ENCODE measurements at regions not wholly inside any gene's neighbourhood (a gene's known extent, or its start where the extent isn't known, plus 50 kb on each side); places are given as distances from the start of the nearest gene placed in this dataset.

GRCh38 chr5:60357302-60357701, 342.7 kb downstream of the DEPDC1B start:
- no peak for DNase-seq (ENCODE audit: extremely low spot score)
- no peaks in the 10 kb centered on the region for H3K36me3 ChIP-seq (ENCODE audit: insufficient read depth)
- no peak overlapping the region for H3K27ac ChIP-seq (ENCODE audit: low read depth)
- H3K4me3 ChIP-seq (ENCODE audit: low read depth, low read length): no peak overlapping the region
- H3K4me1 ChIP-seq (ENCODE audit: insufficient read depth): no peaks in the 10 kb centered on the region

- Histone ChIP-seq H3K4me1 (ENCODE audit: insufficient read depth) (no peaks in the 10 kb centered on the region), H3K27ac (ENCODE audit: low read depth) (no peak overlapping the region), H3K4me3 (ENCODE audit: low read depth, low read length) (no peak overlapping the region), H3K36me3 (ENCODE audit: insufficient read depth) (no peaks in the 10 kb centered on the region)
- no peak for DNase-seq (ENCODE audit: extremely low spot score)
- 38% methylated on average over 2 of the region's 2 CpGs for WGBS
Observed at GRCh38 chr5:60356745-60357144, 343.2 kb downstream of the DEPDC1B start.

- no peak for DNase-seq (ENCODE audit: extremely low spot score)
- Histone ChIP-seq H3K27ac (ENCODE audit: low read depth) (no peak overlapping the region), H3K4me1 (ENCODE audit: insufficient read depth) (no peaks in the 10 kb centered on the region), H3K36me3 (ENCODE audit: insufficient read depth) (no peaks in the 10 kb centered on the region), H3K4me3 (ENCODE audit: low read depth, low read length) (no peak overlapping the region)
Observed at GRCh38 chr5:60355181-60355580, 344.8 kb downstream of the DEPDC1B start.

DNA sequence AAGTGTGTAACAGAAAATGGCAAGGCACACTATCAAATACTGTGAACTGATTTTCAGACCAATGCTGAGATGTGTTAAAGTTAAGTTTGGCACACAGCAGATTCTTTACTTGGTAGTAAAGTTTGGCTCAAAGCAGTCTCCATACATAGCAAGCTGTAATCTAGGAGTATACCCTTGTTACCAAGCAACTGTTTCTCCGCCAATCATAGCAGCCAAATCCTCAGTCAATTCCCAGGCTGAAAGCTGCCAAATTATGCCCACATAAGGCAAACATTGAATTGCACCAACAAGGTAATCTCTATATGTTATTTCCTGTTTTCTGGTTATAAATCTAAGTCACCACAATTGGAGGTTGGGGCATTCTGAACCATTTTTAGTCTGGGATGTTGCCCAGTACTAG, 345.7 kb downstream of the DEPDC1B start:
- no peak for DNase-seq (ENCODE audit: extremely low spot score)
- Histone ChIP-seq H3K27ac (ENCODE audit: low read depth) (no peak overlapping the region), H3K36me3 (ENCODE audit: insufficient read depth) (no peaks in the 10 kb centered on the region), H3K4me3 (ENCODE audit: low read depth, low read length) (no peak overlapping the region), H3K4me1 (ENCODE audit: insufficient read depth) (no peaks in the 10 kb centered on the region)
- 83% methylated on average over 1 of the region's 1 CpG for WGBS

- Histone ChIP-seq H3K27ac (ENCODE audit: low read depth) (no peak overlapping the region), H3K36me3 (ENCODE audit: insufficient read depth) (no peaks in the 10 kb centered on the region)
- DNase-seq (ENCODE audit: extremely low spot score): no peak
Observed at GRCh38 chr5:60352992-60353599, 346.9 kb downstream of the DEPDC1B start.

GRCh38 chr5:60350794-60351193, 349.2 kb downstream of the DEPDC1B start:
- DNase-seq (ENCODE audit: extremely low spot score): no peak
- H3K4me1 ChIP-seq (ENCODE audit: insufficient read depth): no peaks in the 10 kb centered on the region
- no peaks in the 10 kb centered on the region for H3K36me3 ChIP-seq (ENCODE audit: insufficient read depth)
- 58% methylated on average over 3 of the region's 3 CpGs for WGBS
- H3K27ac ChIP-seq (ENCODE audit: low read depth): no peak overlapping the region
- H3K4me3 ChIP-seq (ENCODE audit: low read depth, low read length): no peak overlapping the region

More at GRCh38 chr5:60352992-60353599, 346.9 kb downstream of the DEPDC1B start:
- WGBS: 88% methylated on average over 1 of the region's 1 CpG
- Histone ChIP-seq H3K4me1 (ENCODE audit: insufficient read depth) (no peaks in the 10 kb centered on the region), H3K4me3 (ENCODE audit: low read depth, low read length) (no peak overlapping the region)

DNA sequence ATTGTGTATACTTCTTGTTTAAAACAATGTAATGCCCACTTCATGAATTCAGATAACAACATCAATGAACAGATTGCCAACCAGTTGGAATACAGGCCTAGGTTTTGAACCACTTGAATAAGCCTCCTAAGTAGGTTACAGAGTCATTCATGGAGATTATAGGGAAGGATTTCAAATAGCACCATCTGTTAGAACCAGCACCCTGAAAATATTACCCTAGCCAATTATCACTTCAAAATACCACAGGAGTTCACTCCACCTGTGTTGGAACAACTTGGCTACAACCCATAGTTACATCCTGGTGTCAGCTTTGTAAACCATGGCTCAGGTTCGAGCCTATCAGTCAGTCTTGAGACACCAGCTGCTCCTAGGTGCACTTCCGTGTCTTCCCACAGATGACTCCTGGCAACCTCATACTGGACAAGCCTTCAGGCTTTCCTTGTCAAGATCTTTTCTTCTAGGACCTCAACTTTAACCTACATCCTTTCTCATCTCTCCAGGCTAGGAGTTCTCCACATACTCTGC, 350.0 kb downstream of the DEPDC1B start:
- whole genome bisulfite sequencing: 94% methylated on average over 2 of the region's 2 CpGs
- H3K27ac ChIP-seq (ENCODE audit: low read depth): no peak overlapping the region
- DNase-seq (ENCODE audit: extremely low spot score): no peak
- H3K36me3 ChIP-seq (ENCODE audit: insufficient read depth): no peaks in the 10 kb centered on the region
- no peak overlapping the region for H3K4me3 ChIP-seq (ENCODE audit: low read depth, low read length)
- no peaks in the 10 kb centered on the region for H3K4me1 ChIP-seq (ENCODE audit: insufficient read depth)

GRCh38 chr5:60346393-60346792, 353.6 kb downstream of the DEPDC1B start:
- Histone ChIP-seq H3K36me3 (ENCODE audit: insufficient read depth) (no peaks in the 10 kb centered on the region), H3K4me3 (ENCODE audit: low read depth, low read length) (no peak overlapping the region), H3K4me1 (ENCODE audit: insufficient read depth) (no peaks in the 10 kb centered on the region), H3K27ac (ENCODE audit: low read depth) (no peak overlapping the region)
- 88% methylated on average over 1 of the region's 1 CpG for WGBS
- DNase-seq (ENCODE audit: extremely low spot score): no peak

- 96% methylated on average over 4 of the region's 4 CpGs for WGBS
- Histone ChIP-seq H3K4me1 (ENCODE audit: insufficient read depth) (no peaks in the 10 kb centered on the region), H3K27ac (ENCODE audit: low read depth) (no peak overlapping the region), H3K4me3 (ENCODE audit: low read depth, low read length) (no peak overlapping the region), H3K36me3 (ENCODE audit: insufficient read depth) (no peaks in the 10 kb centered on the region)
- no peak for DNase-seq (ENCODE audit: extremely low spot score)
Observed at GRCh38 chr5:60343102-60343501, 356.9 kb downstream of the DEPDC1B start.

GRCh38 chr5:60340965-60341471, 358.9 kb downstream of the DEPDC1B start:
- Histone ChIP-seq H3K27ac (ENCODE audit: low read depth) (no peak overlapping the region), H3K36me3 (ENCODE audit: insufficient read depth) (no peaks in the 10 kb centered on the region), H3K4me3 (ENCODE audit: low read depth, low read length) (no peak overlapping the region), H3K4me1 (ENCODE audit: insufficient read depth) (no peaks in the 10 kb centered on the region)
- no peak for DNase-seq (ENCODE audit: extremely low spot score)
- 66% methylated on average over 2 of the region's 2 CpGs for WGBS

DNA sequence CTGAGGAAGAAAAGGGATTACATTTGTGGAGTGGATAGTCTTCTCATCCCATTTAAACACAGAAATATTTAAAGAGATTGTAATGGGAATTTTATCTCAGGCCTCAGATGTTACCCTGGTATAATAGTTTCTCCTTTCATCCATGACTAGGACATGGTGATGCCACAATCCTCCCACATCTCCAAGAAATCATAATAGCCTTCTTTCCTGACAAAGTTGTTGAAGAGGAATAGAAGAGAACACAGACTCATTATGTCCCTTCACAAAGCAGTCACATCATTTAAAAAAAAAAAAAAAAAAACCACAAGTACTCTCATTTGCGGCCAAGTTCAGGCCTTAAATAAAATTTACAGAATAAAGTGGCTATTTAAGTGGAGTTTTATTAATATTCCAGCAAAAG, 359.6 kb downstream of the DEPDC1B start:
- H3K27ac ChIP-seq (ENCODE audit: low read depth): no peak overlapping the region

DNA sequence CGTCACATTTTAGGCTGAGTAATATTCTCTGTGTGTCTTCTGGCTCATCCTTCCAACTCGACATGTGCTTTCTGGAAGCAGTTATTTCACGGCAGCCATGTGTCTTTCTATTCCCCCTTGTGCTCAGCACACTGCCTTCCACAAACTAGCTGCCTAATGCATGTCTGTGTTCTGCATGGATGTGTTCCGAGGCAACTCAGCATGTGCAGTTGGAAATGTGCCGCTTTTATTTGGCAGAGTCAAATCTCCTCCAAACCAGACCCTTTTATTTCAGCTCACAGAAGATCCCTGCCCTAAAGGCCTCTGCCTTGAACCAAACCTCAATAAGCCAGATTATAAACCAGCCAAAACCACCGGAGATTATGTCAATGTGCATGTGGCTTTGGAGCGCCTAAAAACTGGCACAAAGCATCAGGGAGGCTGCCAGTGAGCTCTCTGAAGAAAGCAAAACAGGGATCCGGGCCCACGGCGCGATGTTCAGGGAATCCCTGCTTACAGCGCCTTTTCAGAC, 360.2 kb downstream of the DEPDC1B start:
- Histone ChIP-seq H3K36me3 (ENCODE audit: insufficient read depth) (no peaks in the 10 kb centered on the region), H3K4me3 (ENCODE audit: low read depth, low read length) (no peak overlapping the region), H3K4me1 (ENCODE audit: insufficient read depth) (no peaks in the 10 kb centered on the region), H3K27ac (ENCODE audit: low read depth) (no peak overlapping the region)
- DNase-seq (ENCODE audit: extremely low spot score): no peak
- 28% methylated on average over 12 of the region's 12 CpGs for WGBS

More for the DNA sequence above, 359.6 kb downstream of the DEPDC1B start:
- WGBS: 74% methylated on average over 1 of the region's 1 CpG
- no peak overlapping the region for H3K4me3 ChIP-seq (ENCODE audit: low read depth, low read length)
- H3K36me3 ChIP-seq (ENCODE audit: insufficient read depth): no peaks in the 10 kb centered on the region
- no peak for DNase-seq (ENCODE audit: extremely low spot score)
- H3K4me1 ChIP-seq (ENCODE audit: insufficient read depth): no peaks in the 10 kb centered on the region

GRCh38 chr5:60338846-60339245, 361.1 kb downstream of the DEPDC1B start:
- H3K4me3 ChIP-seq (ENCODE audit: low read depth, low read length): no peak overlapping the region
- H3K36me3 ChIP-seq (ENCODE audit: insufficient read depth): no peaks in the 10 kb centered on the region
- H3K4me1 ChIP-seq (ENCODE audit: insufficient read depth): no peaks in the 10 kb centered on the region
- no peak for DNase-seq (ENCODE audit: extremely low spot score)
- WGBS: 96% methylated on average over 3 of the region's 3 CpGs
- no peak overlapping the region for H3K27ac ChIP-seq (ENCODE audit: low read depth)

DNA sequence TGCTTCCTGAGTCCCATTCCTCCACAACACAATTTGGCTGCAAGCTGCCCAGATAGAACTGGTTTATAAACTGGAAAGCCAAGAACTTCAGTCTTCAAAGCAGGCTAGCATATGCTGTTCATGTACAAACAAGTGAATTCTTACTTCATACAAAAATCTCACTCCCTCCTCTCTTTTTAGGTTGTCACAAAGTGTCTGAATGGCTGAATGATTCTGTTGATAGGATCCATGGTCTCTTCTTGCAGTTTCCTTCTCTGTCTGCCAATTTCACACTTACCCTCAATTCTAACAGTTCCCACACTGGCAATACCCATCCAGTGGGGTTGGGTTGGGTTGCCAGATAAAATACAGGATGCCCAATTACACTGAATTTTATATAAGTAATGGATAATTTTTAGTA, 363.5 kb downstream of the DEPDC1B start:
- Histone ChIP-seq H3K36me3 (ENCODE audit: insufficient read depth) (no peaks in the 10 kb centered on the region), H3K4me3 (ENCODE audit: low read depth, low read length) (no peak overlapping the region), H3K4me1 (ENCODE audit: insufficient read depth) (no peaks in the 10 kb centered on the region), H3K27ac (ENCODE audit: low read depth) (no peak overlapping the region)
- DNase-seq (ENCODE audit: extremely low spot score): no peak

All from urinary bladder (tissue), 3 donors.